ENCODE measurements at regions not wholly inside any gene's neighbourhood (a gene's known extent, or its start where the extent isn't known, plus 50 kb on each side); places are given as distances from the start of the nearest gene placed in this dataset.

- DNase-seq (ENCODE audit: low read depth in 2 of 2): no peak
These were observed 1395.5 kb upstream of the PIK3C3 start for GRCh38 chr18:40559556-40559955.

- no peak for DNase-seq (ENCODE audit: low read depth in 2 of 2)
These were observed 1396.2 kb upstream of the PIK3C3 start for GRCh38 chr18:40558706-40559392.

- DNase-seq (ENCODE audit: low read depth in 2 of 2): no peak
These were observed 1399.1 kb upstream of the PIK3C3 start for GRCh38 chr18:40555914-40556313.

GRCh38 chr18:40553029-40553428 is 1402.0 kb upstream of the PIK3C3 start:
- DNase-seq (ENCODE audit: low read depth in 2 of 2): no peak

GRCh38 chr18:40546875-40547274 is 1408.2 kb upstream of the PIK3C3 start:
- DNase-seq (ENCODE audit: low read depth in 2 of 2): no peak

- no peak for DNase-seq (ENCODE audit: low read depth in 2 of 2)
These were observed 1420.3 kb upstream of the PIK3C3 start for GRCh38 chr18:40534723-40535122.

- DNase-seq (ENCODE audit: low read depth in 2 of 2): no peak
These were observed 1423.0 kb upstream of the PIK3C3 start for GRCh38 chr18:40532046-40532445.

GRCh38 chr18:40531051-40531450 is 1424.0 kb upstream of the PIK3C3 start:
- no peak for DNase-seq (ENCODE audit: low read depth in 2 of 2)

- no peak for DNase-seq (ENCODE audit: low read depth in 2 of 2)
These were observed 1425.6 kb upstream of the PIK3C3 start for GRCh38 chr18:40529478-40529877.

GRCh38 chr18:40524881-40525280 is 1430.2 kb upstream of the PIK3C3 start:
- no peak for DNase-seq (ENCODE audit: low read depth in 2 of 2)

GRCh38 chr18:40523287-40523686 is 1431.7 kb upstream of the PIK3C3 start:
- no peak for DNase-seq (ENCODE audit: low read depth in 2 of 2)

- no peak for DNase-seq (ENCODE audit: low read depth in 2 of 2)
These were observed 1454.0 kb upstream of the PIK3C3 start for GRCh38 chr18:40501026-40501425.

- DNase-seq (ENCODE audit: low read depth in 2 of 2): no peak
These were observed 1460.4 kb upstream of the PIK3C3 start for GRCh38 chr18:40494603-40495002.

- DNase-seq (ENCODE audit: low read depth in 2 of 2): no peak
These were observed 1461.7 kb upstream of the PIK3C3 start for GRCh38 chr18:40493316-40493715.

- DNase-seq (ENCODE audit: low read depth in 2 of 2): no peak
These were observed 1465.7 kb upstream of the PIK3C3 start for GRCh38 chr18:40489301-40489700.

GRCh38 chr18:40485318-40485717 is 1469.7 kb upstream of the PIK3C3 start:
- DNase-seq (ENCODE audit: low read depth in 2 of 2): no peak

- no peak for DNase-seq (ENCODE audit: low read depth in 2 of 2)
These were observed 1481.6 kb upstream of the PIK3C3 start for GRCh38 chr18:40473221-40474029.

- no peak for DNase-seq (ENCODE audit: low read depth in 2 of 2)
These were observed 1484.3 kb upstream of the PIK3C3 start for GRCh38 chr18:40470723-40471122.

- DNase-seq (ENCODE audit: low read depth in 2 of 2): no peak
These were observed 1485.2 kb upstream of the PIK3C3 start for GRCh38 chr18:40469851-40470250.

- DNase-seq (ENCODE audit: low read depth in 2 of 2): no peak
These were observed 1485.7 kb upstream of the PIK3C3 start for GRCh38 chr18:40469316-40469715.

GRCh38 chr18:40464032-40464431 is 1491.0 kb upstream of the PIK3C3 start:
- DNase-seq (ENCODE audit: low read depth in 2 of 2): no peak

GRCh38 chr18:40453903-40454302 is 1501.1 kb upstream of the PIK3C3 start:
- no peak for DNase-seq (ENCODE audit: low read depth in 2 of 2)

GRCh38 chr18:40452599-40452998 is 1502.4 kb upstream of the PIK3C3 start:
- no peak for DNase-seq (ENCODE audit: low read depth in 2 of 2)

All from stimulated activated CD4-positive, alpha-beta T cell treated with anti-CD3 and anti-CD28 coated beads, Interleukin-1b, Interleukin-23, amount 100 ng/mL, for 4 hours (primary cell).